Kidney (tissue), 13 donors: ENCODE measurements at regions not wholly inside any gene's neighbourhood (a gene's known extent, or its start where the extent isn't known, plus 50 kb on each side); places are given as distances from the start of the nearest gene placed in this dataset.

Experiments
- DNase-seq, 5 donors: peaks; one replicate each; pipeline ENCODE4 v3.0.0-alpha.2; 2013 to 2020
- FAIRE-seq: peaks from 2 replicates; lab custom pipeline; 2012; peaks lifted over from hg19 to GRCh38; lab: Jason Lieb, UNC
- H3K27ac ChIP-seq, 2 donors: one replicate each; pipeline ENCODE4 v1.7.0; 2013; ENCODE audit warnings: low read depth in 2 of 2, low read length in 2 of 2, inconsistent platforms in 1 of 2
- H3K27me3 ChIP-seq: one replicate; pipeline ENCODE4 v1.7.1; 2013; ENCODE audit warnings: low read length, inconsistent platforms; ENCODE audit not compliant: control insufficient read depth, insufficient read depth
- H3K36me3 ChIP-seq, 3 donors: one replicate each; pipeline versions ENCODE4 v1.7.0 to v1.7.1; 2013; ENCODE audit warnings: low read length in 3 of 3, control low read depth in 1 of 3, inconsistent platforms in 1 of 3; ENCODE audit not compliant: insufficient read depth in 3 of 3, control insufficient read depth in 2 of 3
- H3K4me1 ChIP-seq, 3 donors: one replicate each; pipeline versions ENCODE4 v1.7.0 to v1.7.1; 2013; ENCODE audit warnings: low read length in 3 of 3, inconsistent platforms in 1 of 3, low read depth in 1 of 3; ENCODE audit not compliant: control insufficient read depth in 2 of 3, insufficient read depth in 2 of 3
- H3K4me3 ChIP-seq, 3 donors: one replicate each; pipeline versions ENCODE4 v1.7.0 to v1.8.1; 2013; ENCODE audit warnings: low read length in 3 of 3, control low read depth in 1 of 3, inconsistent platforms in 1 of 3
- H3K9ac ChIP-seq, 3 donors: one replicate each; pipeline versions ENCODE4 v1.7.0 to v1.7.1; 2013; ENCODE audit warnings: low read length in 3 of 3, control low read depth in 1 of 3, inconsistent platforms in 1 of 3
- H3K9me3 ChIP-seq, 3 donors: one replicate each; pipeline versions ENCODE4 v1.7.0 to v1.7.1; 2013; ENCODE audit warnings: low read length in 3 of 3, control low read depth in 1 of 3, inconsistent platforms in 1 of 3; ENCODE audit not compliant: control insufficient read depth in 2 of 3, insufficient read depth in 1 of 3
- CTCF ChIP-seq: IDR thresholded peaks from 3 replicates; pipeline ENCODE4 v1.5.1; 2012; ENCODE audit warnings: mild to moderate bottlenecking, moderate library complexity, borderline replicate concordance; ENCODE audit not compliant: insufficient read depth; ENCODE audit errors: extremely low read depth
- intact Hi-C: fragments of 100-400 bp; cut with DNase I; formaldehyde crosslinking; loops from one replicate; pipeline ENCODE4 v1.11.1; 2022
- donor health status: control.
- donor health status: control.
- donor health status: control.
- donor health status: control.
- donor health status: control.
- donor health status: DM: yes; HTN: yes; CAD: no.
- donor health status: Normal renal cell carcinoma (clear cell type).

- no peak for FAIRE-seq
- Histone ChIP-seq H3K36me3 (no peaks in the 10 kb centered on the region), H3K27me3 (no peaks in the 10 kb centered on the region), H3K4me3 (no peak overlapping the region), H3K9ac (no peak overlapping the region), H3K27ac (no peak overlapping the region), H3K9me3 (no peaks in the 10 kb centered on the region), H3K4me1 (no peaks in the 10 kb centered on the region)
- no peak for TF ChIP-seq CTCF
- DNase-seq = peak in 2 of 5 donors; percentile 14 to 31
- intact Hi-C loops = no loop called here
Observed at GRCh38 chr3:73739791-73740453, 115.2 kb upstream of the PDZRN3 start.

- no peak for TF ChIP-seq CTCF
- intact Hi-C loops = no loop called here
Observed at GRCh38 chr3:73738711-73739110, 114.0 kb upstream of the PDZRN3 start.

GRCh38 chr3:73734211-73735089 lies 109.7 kb upstream of the PDZRN3 start:
- Histone ChIP-seq H3K27me3 (no peaks in the 10 kb centered on the region), H3K4me3 (no peak overlapping the region), H3K4me1 (no peaks in the 10 kb centered on the region), H3K9me3 (no peaks in the 10 kb centered on the region), H3K27ac (no peak overlapping the region), H3K9ac (no peak overlapping the region), H3K36me3 (no peaks in the 10 kb centered on the region)
- no peak for FAIRE-seq
- no peak for DNase-seq
- no peak for TF ChIP-seq CTCF
- intact Hi-C loops = no loop called here

More at GRCh38 chr3:73738711-73739110, 114.0 kb upstream of the PDZRN3 start:
- Histone ChIP-seq H3K4me3 (no peak overlapping the region), H3K27me3 (no peaks in the 10 kb centered on the region), H3K36me3 (no peaks in the 10 kb centered on the region), H3K27ac (no peak overlapping the region), H3K4me1 (no peaks in the 10 kb centered on the region), H3K9me3 (no peaks in the 10 kb centered on the region), H3K9ac (no peak overlapping the region)
- FAIRE-seq = no peak
- DNase-seq = no peak
